Panc1 (cell line): ENCODE measurements at regions not wholly inside any gene's neighbourhood (a gene's known extent, or its start where the extent isn't known, plus 50 kb on each side); places are given as distances from the start of the nearest gene placed in this dataset.
A peak's percentile ranks its signal among the peaks of the same experiment; 100 is the strongest.

Experiments used
- CTCF ChIP-seq: fragments of 450-650 bp; IDR thresholded peaks from 2 replicates; pipeline ENCODE4 v1.5.1; 2017; ENCODE audit warnings: mild to moderate bottlenecking
- POLR2AphosphoS5 ChIP-seq: IDR thresholded peaks from 2 replicates; pipeline ENCODE4 v1.6.1; 2012; ENCODE audit warnings: mild to moderate bottlenecking, low read depth, low read length, moderate library complexity
- REST ChIP-seq, 2 experiments: IDR thresholded peaks; 2 replicates each; pipeline ENCODE4 v1.6.1; 2011 to 2012; ENCODE audit warnings: low read depth in 2 of 2, control low read depth in 1 of 2, low read length in 1 of 2, mild to moderate bottlenecking in 1 of 2, moderate library complexity in 1 of 2; ENCODE audit not compliant: insufficient read depth in 1 of 2
- TCF7L2 ChIP-seq: IDR thresholded peaks from 2 replicates; pipeline ENCODE4 v1.6.1; 2011; ENCODE audit warnings: mild to moderate bottlenecking, low read depth, low read length, inconsistent platforms

- TF ChIP-seq CTCF: peak; percentile 73
- no peak for TF ChIP-seq POLR2AphosphoS5
- TF ChIP-seq REST (IDR thresholded peaks at IDR 0.05; ENCODE audit: insufficient read depth in 1 of 2, low read depth in 2 of 2, low read length in 1 of 2): no peak
- TF ChIP-seq TCF7L2: no peak
Measured at GRCh38 chr3:159266779-159267178, 464.9 kb downstream of the MFSD1 start.
